Parathyroid adenoma (tissue), 2 donors: ENCODE measurements at regions not wholly inside any gene's neighbourhood (a gene's known extent, or its start where the extent isn't known, plus 50 kb on each side); places are given as distances from the start of the nearest gene placed in this dataset.

Source experiments
- H2AFZ ChIP-seq: fragments of 300-600 bp; sonication (generic); one replicate; pipeline ENCODE4 v1.7.0; 2017; ENCODE audit warnings: antibody characterized with exemption, mild to moderate bottlenecking
- H3K27ac ChIP-seq: fragments of 300-600 bp; sonication (generic); one replicate; pipeline ENCODE4 v1.7.0; 2017
- H3K27me3 ChIP-seq: fragments of 300-600 bp; sonication (generic); one replicate; pipeline ENCODE4 v1.7.0; 2017; ENCODE audit warnings: low read length; ENCODE audit not compliant: control insufficient read depth, insufficient read depth
- H3K36me3 ChIP-seq: fragments of 300-600 bp; sonication (generic); one replicate; pipeline ENCODE4 v1.7.0; 2017; ENCODE audit warnings: low read length; ENCODE audit not compliant: control insufficient read depth, insufficient read depth
- H3K4me1 ChIP-seq: fragments of 300-600 bp; sonication (generic); one replicate; pipeline ENCODE4 v1.7.0; 2017; ENCODE audit warnings: control low read depth
- H3K4me2 ChIP-seq: fragments of 300-600 bp; sonication (generic); one replicate; pipeline ENCODE4 v1.7.0; 2017; ENCODE audit warnings: low read length
- H3K4me3 ChIP-seq: fragments of 300-600 bp; sonication (generic); one replicate; pipeline ENCODE4 v1.7.0; 2017; ENCODE audit warnings: low read depth, low read length
- H3K79me2 ChIP-seq: fragments of 300-600 bp; sonication (generic); one replicate; pipeline ENCODE4 v1.7.0; 2017; ENCODE audit warnings: control low read depth
- H3K9ac ChIP-seq: fragments of 300-600 bp; sonication (generic); one replicate; pipeline ENCODE4 v1.7.0; 2017; ENCODE audit warnings: mild to moderate bottlenecking
- H3K9me3 ChIP-seq: fragments of 300-600 bp; sonication (generic); one replicate; pipeline ENCODE4 v1.7.0; 2017; ENCODE audit warnings: low read length; ENCODE audit not compliant: control insufficient read depth
- TF ChIP-seq, protein P1 (sequence below): fragments of 300-600 bp; sonication (generic); IDR thresholded peaks from one replicate; pipeline ENCODE4 v1.7.0; 2017; ENCODE audit warnings: antibody characterized with exemption, mild to moderate bottlenecking
- donor health status: primary hyperparathyroidism.

DNA sequence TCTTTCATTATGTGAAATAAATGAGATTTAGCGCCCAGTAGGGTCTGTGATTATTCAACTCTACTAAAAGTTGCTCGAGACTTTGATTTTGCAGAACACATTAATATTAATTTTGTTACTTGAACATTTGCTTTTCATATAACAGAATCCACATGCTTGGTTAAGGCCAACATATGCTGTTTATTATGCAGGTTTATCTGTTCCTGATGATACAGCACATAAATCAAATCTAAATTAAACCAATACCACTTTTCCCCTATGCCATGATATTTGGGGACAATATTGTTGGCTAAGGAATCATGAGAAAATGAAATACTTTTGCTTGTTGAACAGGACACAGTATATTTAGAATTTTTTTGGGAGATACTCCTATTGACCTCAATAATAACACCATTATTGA, 291.1 kb downstream of the USP25 start:
- Histone ChIP-seq H3K4me2 (no peak overlapping the region), H3K4me3 (no peak overlapping the region), H3K9ac (no peak overlapping the region), H2AFZ (no peak overlapping the region), H3K9me3 (no peaks in the 10 kb centered on the region), H3K4me1 (no peaks in the 10 kb centered on the region), H3K27ac (no peak overlapping the region), H3K36me3 (no peaks in the 10 kb centered on the region), H3K27me3 (no peaks in the 10 kb centered on the region), H3K79me2 (no peaks in the 10 kb centered on the region)
- TF ChIP-seq, protein P1, sequence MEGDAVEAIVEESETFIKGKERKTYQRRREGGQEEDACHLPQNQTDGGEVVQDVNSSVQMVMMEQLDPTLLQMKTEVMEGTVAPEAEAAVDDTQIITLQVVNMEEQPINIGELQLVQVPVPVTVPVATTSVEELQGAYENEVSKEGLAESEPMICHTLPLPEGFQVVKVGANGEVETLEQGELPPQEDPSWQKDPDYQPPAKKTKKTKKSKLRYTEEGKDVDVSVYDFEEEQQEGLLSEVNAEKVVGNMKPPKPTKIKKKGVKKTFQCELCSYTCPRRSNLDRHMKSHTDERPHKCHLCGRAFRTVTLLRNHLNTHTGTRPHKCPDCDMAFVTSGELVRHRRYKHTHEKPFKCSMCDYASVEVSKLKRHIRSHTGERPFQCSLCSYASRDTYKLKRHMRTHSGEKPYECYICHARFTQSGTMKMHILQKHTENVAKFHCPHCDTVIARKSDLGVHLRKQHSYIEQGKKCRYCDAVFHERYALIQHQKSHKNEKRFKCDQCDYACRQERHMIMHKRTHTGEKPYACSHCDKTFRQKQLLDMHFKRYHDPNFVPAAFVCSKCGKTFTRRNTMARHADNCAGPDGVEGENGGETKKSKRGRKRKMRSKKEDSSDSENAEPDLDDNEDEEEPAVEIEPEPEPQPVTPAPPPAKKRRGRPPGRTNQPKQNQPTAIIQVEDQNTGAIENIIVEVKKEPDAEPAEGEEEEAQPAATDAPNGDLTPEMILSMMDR, result no peak

DNA sequence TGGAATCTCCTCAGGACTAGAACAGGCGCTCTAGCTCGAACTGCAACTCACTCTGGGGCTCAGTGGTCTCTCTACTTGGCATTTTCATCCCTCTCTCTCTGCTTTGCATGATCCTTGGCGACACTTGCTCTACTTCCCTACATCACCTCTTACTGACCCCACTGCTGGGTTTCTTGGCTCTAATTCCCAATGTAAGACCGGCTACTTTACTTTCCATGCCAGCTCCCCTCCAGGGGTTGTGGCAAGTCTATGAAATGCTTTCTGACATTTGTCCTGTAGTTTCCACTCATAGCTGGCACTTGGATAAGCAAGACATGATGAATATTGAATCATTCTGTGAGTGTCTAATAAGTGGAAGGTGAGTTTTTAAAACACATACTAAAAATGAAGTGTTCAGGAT, 292.3 kb downstream of the USP25 start:
- H3K27me3 ChIP-seq, result no peaks in the 10 kb centered on the region
- TF ChIP-seq, protein P1, result no peak
- no peak overlapping the region for H3K9ac ChIP-seq
- no peak overlapping the region for H3K27ac ChIP-seq
- H3K4me3 ChIP-seq, result no peak overlapping the region
- H3K4me2 ChIP-seq, result no peak overlapping the region
- H3K4me1 ChIP-seq, result no peaks in the 10 kb centered on the region
- H3K9me3 ChIP-seq, result no peaks in the 10 kb centered on the region
- no peak overlapping the region for H2AFZ ChIP-seq
- H3K79me2 ChIP-seq, result no peaks in the 10 kb centered on the region
- H3K36me3 ChIP-seq, result no peaks in the 10 kb centered on the region

DNA sequence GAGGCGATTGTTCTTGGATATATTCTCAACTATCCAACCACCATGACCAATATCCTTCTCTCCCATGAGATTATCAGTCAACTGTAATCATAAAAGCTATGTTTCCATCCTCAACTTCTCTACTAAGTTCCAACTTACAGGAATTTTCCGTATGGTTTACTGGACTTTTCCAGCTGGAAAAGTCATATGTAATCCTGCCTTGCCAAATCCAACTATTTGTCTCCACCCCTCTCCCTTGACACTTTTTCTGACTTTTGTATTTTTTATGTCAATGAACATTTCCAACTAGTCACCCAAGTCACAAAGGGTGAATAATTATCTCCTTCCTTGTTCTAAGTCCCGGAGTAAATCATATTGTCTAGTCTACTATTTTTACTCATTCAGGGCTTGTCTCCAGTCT, 293.1 kb downstream of the USP25 start:
- H3K9ac ChIP-seq, result no peak overlapping the region
- H2AFZ ChIP-seq, result no peak overlapping the region
- no peaks in the 10 kb centered on the region for H3K79me2 ChIP-seq
- no peak overlapping the region for H3K4me3 ChIP-seq
- H3K27me3 ChIP-seq, result no peaks in the 10 kb centered on the region
- H3K4me2 ChIP-seq, result no peak overlapping the region
- no peak overlapping the region for H3K27ac ChIP-seq
- no peaks in the 10 kb centered on the region for H3K36me3 ChIP-seq
- H3K9me3 ChIP-seq, result no peaks in the 10 kb centered on the region
- TF ChIP-seq, protein P1, result no peak
- H3K4me1 ChIP-seq, result no peaks in the 10 kb centered on the region

DNA sequence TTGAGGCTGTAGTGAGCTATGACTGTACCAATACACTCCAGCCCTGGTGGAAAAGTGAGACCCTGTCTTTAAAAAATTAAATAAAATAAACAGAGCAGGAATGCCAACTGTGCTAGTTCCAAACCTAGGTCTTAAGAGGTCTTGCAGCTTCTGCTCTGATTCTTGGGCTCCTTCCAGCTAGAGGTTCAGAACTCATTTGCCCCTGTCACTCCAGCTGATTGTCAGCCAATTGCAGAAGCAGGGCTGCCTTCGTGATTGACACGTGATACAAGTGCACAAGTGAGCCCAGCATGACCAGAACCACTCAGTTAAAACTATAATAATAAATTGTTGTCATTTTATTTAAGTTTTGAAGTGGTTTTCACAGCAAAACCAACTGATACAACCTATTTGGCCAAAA, 298.4 kb downstream of the USP25 start:
- Histone ChIP-seq H3K79me2 (no peaks in the 10 kb centered on the region), H3K9me3 (no peaks in the 10 kb centered on the region), H3K27me3 (no peaks in the 10 kb centered on the region), H3K4me3 (no peak overlapping the region), H3K4me1 (no peaks in the 10 kb centered on the region), H3K4me2 (no peak overlapping the region), H3K27ac (no peak overlapping the region), H3K9ac (no peak overlapping the region), H3K36me3 (no peaks in the 10 kb centered on the region), H2AFZ (no peak overlapping the region)
- TF ChIP-seq, protein P1, result no peak

- Histone ChIP-seq H3K9ac (no peak overlapping the region), H3K4me1 (no peaks in the 10 kb centered on the region), H3K36me3 (no peaks in the 10 kb centered on the region), H3K9me3 (no peaks in the 10 kb centered on the region), H3K27me3 (no peaks in the 10 kb centered on the region), H2AFZ (no peak overlapping the region), H3K27ac (no peak overlapping the region), H3K4me3 (no peak overlapping the region), H3K79me2 (no peaks in the 10 kb centered on the region), H3K4me2 (no peak overlapping the region)
- TF ChIP-seq, protein P1, result no peak
Observed at GRCh38 chr21:16028941-16029464, 299.2 kb downstream of the USP25 start.
